Ramos (cell line): ENCODE measurements at regions not wholly inside any gene's neighbourhood (a gene's known extent, or its start where the extent isn't known, plus 50 kb on each side); places are given as distances from the start of the nearest gene placed in this dataset.
"Not testable (repeated sequence)": the region's sequence is repeated elsewhere in the genome, so short reads cannot be mapped to it uniquely, and the experiment has no call there.

Experiments used
- in situ Hi-C: fragments of 300-500 bp; cut with MboI; formaldehyde crosslinking; loops from one replicate; pipeline ENCODE4 v1.14.3; 2022; ENCODE audit warnings: low sequenced_read_pairs; ENCODE audit not compliant: unreplicated experiment

DNA sequence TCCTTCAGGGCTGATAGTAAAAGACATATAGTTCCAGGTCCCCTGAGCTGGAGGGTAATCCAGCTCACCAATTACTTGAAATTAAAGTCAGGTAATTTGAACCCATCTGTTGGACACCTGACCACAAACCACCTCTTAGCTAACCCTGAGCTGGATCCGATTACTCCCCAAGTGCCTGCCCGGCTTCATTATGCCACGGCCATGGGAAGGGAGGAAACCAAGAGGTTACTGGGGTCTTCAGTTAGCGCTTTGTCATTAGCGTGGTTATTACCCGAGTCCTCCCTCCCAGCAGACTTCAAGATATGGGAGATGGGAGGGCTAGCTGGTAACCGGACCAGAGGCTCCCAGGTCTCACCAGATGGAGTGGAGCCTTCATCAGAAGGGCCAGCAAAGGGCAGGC, 1071.4 kb downstream of the BCL11B start:
- in situ Hi-C loops, result no loop called here

DNA sequence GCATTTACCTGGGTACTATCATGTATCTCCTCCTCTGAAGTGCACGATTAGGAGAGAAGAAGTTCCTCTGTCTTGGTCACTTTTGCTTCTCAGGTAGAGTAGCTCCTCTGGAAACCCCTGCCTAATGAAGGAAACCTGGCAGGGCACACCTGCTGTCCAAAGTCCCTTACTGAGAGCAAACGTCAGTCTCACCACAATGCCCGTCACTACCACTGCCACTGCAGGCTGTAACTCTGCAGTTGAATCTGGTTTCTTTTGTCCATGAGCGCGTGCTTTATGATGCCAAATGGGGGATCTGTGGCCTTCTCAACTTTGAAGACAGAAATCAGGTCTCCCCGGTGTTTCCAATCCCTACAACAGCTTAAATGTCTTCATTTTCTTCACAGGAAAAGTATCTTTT, 1068.6 kb downstream of the BCL11B start:
- in situ Hi-C loops, result no loop called here

DNA sequence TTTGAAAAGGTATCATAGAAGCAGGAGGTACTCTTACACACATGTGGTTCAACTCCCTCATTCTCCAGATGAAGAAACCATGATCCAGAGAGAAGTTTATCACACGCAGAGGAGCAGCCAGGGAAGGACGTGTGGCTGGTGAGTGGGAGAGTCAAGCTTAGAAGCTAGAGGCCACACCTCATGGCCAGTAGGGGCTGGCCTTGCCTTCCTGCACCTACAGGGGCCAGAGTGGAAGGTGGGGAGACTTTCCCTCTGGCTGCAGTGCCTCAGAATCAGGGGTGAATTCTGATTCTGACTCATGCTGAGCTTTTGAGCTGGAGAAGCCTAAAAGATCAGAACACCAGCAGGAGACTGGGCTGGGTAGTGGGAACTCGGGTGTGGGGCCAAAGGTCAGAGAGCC, 1067.9 kb downstream of the BCL11B start:
- in situ Hi-C loops, result no loop called here

- in situ Hi-C loops, result no loop called here
These were observed 1064.6 kb downstream of the BCL11B start for GRCh38 chr14:98207415-98207814.

DNA sequence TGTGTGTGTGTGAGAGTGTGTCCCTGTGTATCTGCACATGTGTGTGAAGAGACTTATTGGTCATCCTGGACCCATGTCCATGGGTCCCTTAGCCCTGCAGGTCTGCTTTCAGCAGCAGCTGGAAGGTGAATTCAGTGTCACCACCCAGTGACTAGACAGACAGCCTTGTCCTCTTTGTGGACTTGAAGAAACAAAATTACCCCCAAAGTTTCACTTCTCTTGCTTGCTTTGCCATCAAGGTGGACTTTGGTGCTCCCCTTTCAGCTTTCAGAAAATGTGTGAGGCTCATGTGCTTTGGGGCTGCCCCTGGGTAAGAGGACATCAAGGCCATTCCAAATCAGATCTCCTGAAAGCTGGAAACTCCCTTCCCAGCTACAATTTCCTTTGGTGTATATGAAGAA, 1063.8 kb downstream of the BCL11B start:
- in situ Hi-C loops, result no loop called here

DNA sequence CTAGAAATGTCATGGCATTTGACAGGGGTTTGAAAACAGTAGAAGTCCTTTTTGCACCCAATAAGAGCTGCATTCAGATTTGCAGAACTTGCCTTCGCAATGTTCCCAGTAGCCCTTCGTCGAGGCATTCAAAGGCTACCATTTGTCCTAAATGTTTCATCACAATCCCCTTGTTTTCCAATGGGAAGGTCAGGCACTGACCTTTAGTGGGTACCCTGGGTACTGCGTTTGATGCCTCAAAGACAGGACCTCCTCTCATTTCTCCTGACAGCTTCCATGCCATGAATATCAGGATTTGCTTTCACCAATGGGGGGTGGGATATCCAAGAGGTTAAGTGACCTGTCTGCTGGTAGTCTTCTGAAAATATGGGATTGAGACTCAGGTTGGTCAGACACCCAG, 1063.1 kb downstream of the BCL11B start:
- in situ Hi-C loops, result no loop called here

GRCh38 chr14:98210045-98210672, 1061.8 kb downstream of the BCL11B start:
- in situ Hi-C loops, result no loop called here

DNA sequence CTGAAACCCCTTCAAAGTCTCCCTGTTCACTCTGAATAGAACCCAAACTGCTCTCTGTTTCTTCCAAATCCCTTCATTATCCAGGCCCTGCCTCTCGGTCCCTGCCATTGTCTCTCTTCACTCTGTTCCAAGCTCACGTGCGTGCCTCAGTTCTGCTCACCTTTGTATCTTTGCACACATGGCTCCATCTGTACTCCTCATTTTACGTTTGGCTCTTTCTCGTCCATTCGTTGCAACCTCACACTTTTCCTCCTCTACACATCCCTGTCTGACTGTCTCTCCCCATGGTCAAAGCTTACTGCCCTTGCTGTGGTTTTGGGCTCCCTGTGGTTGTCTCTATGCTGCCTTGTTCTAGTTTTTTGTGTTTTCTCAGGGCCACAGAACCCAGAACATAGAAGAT, 1054.5 kb downstream of the BCL11B start:
- in situ Hi-C loops, result no loop called here

DNA sequence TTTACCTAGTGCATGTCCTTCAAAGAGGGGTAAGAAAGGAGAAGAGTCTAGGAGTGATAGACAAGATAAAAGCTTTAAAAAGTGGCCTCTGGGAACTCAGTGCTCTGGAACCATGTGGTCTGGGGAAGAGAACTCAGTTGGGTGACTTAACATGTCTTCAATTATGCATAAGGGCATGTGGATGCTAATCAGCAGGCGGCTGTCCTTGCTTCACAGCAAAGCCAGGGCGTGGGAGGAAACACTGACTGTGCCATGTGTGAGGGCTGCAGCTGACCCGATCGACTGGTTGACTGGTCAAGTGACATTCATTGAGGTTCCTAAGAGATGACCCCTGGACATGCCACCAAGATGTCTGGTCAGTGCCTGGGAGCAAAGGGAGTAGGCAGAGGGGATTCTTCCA, 1053.8 kb downstream of the BCL11B start:
- in situ Hi-C loops, result no loop called here

GRCh38 chr14:98219638-98220037, 1052.4 kb downstream of the BCL11B start:
- in situ Hi-C loops, result no loop called here

- in situ Hi-C loops, result no loop called here
These were observed 1048.9 kb downstream of the BCL11B start for GRCh38 chr14:98223106-98223505.

DNA sequence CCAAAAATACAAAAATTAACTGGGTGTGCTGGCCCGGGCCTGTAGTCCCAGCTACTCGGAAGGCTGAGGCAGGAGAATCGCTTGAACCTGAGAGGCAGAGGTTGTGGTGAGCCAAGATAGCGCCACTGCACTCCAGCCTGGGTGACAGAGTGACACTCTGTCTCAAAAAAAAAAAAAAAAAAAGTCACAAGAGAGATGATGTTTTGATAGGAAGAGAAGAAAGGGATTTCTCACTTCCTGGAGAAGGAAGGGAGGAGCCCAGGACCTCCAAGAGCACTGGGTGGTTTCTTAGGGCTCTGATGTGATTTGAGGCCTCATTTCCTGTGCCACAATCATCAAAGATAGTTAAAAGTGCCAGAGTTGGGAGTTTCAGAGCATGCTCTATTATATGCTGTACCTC, 1048.3 kb downstream of the BCL11B start:
- in situ Hi-C loops, result not testable (repeated sequence)

DNA sequence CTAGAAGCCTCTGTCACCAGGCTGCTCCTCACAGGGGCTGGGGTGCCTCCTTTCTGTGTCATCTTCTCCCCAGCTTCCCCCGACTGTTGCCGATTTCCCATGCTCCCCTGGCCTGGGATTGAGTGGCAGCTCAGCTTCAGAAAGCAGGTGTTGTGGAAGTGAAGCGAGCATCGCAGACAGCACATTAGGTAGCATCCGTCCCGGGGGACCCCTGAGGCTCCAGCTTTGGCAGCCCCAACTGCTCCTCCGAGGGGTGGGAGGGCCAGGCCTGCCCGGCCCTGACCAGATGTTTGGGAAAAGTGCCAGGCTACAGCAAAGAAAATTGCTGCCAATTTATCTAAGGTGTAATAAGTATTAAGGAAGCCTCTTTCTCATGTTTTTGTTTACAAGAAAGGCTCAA, 1045.6 kb downstream of the BCL11B start:
- in situ Hi-C loops, result no loop called here

GRCh38 chr14:98227000-98227726, 1044.8 kb downstream of the BCL11B start:
- in situ Hi-C loops, result no loop called here

- in situ Hi-C loops, result no loop called here
These were observed 1044.3 kb downstream of the BCL11B start for GRCh38 chr14:98227727-98228111.

- in situ Hi-C loops, result no loop called here
These were observed 1042.2 kb downstream of the BCL11B start for GRCh38 chr14:98229656-98230366.

DNA sequence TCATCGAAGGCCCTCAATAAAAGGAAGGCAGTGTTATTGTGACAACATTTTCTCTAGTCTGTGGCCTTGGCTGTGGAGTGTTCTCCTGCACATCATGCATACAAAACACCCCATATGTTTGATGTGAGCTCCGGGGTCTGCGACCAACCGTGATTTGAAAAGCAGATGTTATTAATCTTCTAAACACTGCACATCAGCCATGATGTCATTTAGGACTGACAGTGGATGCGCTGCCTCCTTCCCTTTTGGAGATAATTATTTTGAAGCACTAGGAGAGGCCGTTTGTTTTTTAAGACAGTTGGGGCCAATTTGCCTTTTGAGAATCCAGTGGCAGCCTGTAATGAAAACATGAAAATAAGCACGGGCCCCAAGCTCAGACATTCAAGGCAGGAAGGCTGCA, 1041.6 kb downstream of the BCL11B start:
- in situ Hi-C loops, result no loop called here

DNA sequence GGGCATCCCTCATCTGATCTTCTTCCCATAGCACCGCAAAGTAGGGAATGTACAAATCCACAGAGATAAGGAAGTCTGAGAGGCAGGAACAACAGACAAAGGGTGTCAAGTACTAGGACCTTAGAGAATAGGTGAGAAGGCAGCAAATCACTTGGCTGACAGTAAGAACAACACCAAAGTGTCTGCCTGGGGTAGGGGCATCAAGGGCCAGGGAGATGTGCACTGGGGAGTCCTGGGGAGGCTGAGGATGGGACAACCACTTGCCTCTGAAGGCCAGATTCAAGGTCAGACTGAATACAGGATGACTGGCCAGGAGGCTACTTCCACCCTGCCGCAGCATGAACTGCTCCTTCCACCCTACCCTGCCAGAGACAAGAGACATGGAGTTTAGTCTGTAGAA, 1040.8 kb downstream of the BCL11B start:
- in situ Hi-C loops, result no loop called here

DNA sequence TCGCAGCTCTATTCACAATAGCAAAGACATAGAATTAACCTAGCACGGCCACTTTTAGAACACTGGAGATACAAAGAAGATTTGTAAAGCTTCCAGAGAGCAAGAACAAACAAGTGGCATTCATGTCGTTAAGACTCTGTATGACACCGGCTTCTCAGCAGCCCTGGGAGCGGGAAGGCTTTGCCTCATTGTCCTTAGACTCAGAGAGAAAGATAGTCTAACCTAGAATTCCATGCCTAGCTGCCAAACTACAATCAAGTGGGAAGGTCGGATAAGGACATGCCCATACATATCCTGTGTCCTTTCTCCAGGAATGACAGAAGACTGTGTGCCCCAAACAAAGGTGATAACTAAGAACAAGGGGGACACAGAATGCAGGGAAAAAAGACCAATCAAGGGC, 1038.3 kb downstream of the BCL11B start:
- in situ Hi-C loops, result no loop called here

DNA sequence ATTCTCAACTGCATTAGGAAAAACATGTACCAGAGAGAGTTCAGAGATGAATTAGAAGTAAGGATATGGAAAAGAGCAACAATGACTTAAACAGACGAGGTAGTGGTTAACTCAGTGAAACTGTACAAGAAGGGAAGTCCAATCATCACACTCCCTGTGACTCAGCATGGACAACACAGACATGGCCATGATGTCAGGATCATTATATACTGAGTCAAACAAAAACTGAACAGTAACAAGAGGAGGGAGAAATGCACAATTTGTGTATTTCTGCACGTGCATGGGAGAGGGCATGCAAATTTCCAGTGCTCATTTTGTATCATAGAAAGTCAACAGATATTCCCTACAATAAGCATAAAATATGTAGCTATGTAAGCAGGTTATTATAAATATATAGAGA, 1037.8 kb downstream of the BCL11B start:
- in situ Hi-C loops, result no loop called here

GRCh38 chr14:98236314-98236713, 1035.7 kb downstream of the BCL11B start:
- in situ Hi-C loops, result no loop called here

GRCh38 chr14:98237939-98238338, 1034.1 kb downstream of the BCL11B start:
- in situ Hi-C loops, result no loop called here
